Ovary (tissue), 7 donors: ENCODE measurements at regions not wholly inside any gene's neighbourhood (a gene's known extent, or its start where the extent isn't known, plus 50 kb on each side); places are given as distances from the start of the nearest gene placed in this dataset.
A peak's percentile ranks its signal among the peaks of the same experiment; 100 is the strongest.

ENCODE experiments used
- DNase-seq, 5 donors: peaks; one replicate each; pipeline ENCODE4 v3.0.0-alpha.2; 2019 to 2020
- H3K27ac ChIP-seq, 2 donors: fragments of 200-600 bp; one replicate each; pipeline versions ENCODE4 v1.5.1 to v1.8.0; 2019 to 2022
- H3K27me3 ChIP-seq: fragments of 200-600 bp; one replicate; pipeline ENCODE4 v1.8.0; 2022
- H3K36me3 ChIP-seq: fragments of 200-600 bp; sonication (generic); one replicate; pipeline ENCODE4 v1.5.1; 2019
- H3K4me1 ChIP-seq: one replicate; pipeline ENCODE4 v1.8.1; 2013; ENCODE audit warnings: mild to moderate bottlenecking, moderate library complexity; ENCODE audit not compliant: insufficient read depth
- H3K4me3 ChIP-seq: fragments of 200-600 bp; sonication (generic); one replicate; pipeline ENCODE4 v1.5.1; 2017
- H3K9me3 ChIP-seq, 2 donors: fragments of 200-600 bp in 1 of 2; sonication (generic) in 1 of 2; one replicate each; pipeline versions ENCODE4 v1.5.1 to v1.8.1; 2013 to 2019; ENCODE audit warnings: mild to moderate bottlenecking in 1 of 2, moderate library complexity in 1 of 2
- EP300 ChIP-seq: sonication (generic); formaldehyde crosslinking; IDR thresholded peaks from one replicate; pipeline ENCODE4 v1.6.1; 2017; ENCODE audit warnings: antibody characterized with exemption
- POLR2A ChIP-seq: fragments of 450-650 bp; IDR thresholded peaks from one replicate; pipeline ENCODE4 v1.6.1; 2017; ENCODE audit warnings: antibody characterized with exemption, mild to moderate bottlenecking, moderate library complexity
- WGBS, 3 donors: extraction: QIAGEN DNeasy Blood & Tissue Kit in 1 of 3; methylation state at CpG; one replicate each; pipeline versions ENCODE4 v1.1.5 to v1.1.7; 2013 to 2017; 5-methylcytosine and 5-hydroxymethylcytosine counted together
- intact Hi-C, 4 donors: fragments of 100-400 bp; cut with DNase I; formaldehyde crosslinking; loops; one replicate each; pipeline versions ENCODE4 v1.11.0 to v1.15.1; 2022 to 2023
- TF ChIP-seq, protein P1 (sequence below), 3 donors: fragments of 450-650 bp in 2 of 3; fragments of 200-600 bp in 1 of 3; IDR thresholded peaks; one replicate each; pipeline versions ENCODE4 v1.5.1 to v1.8.0; 2016 to 2022; ENCODE audit warnings: antibody characterized with exemption in 3 of 3, mild to moderate bottlenecking in 1 of 3
- donor health status: DM: no; HTN: no; CAD: no; lungs with moderate emphysema.
- donor health status: DM: no; HTN: no; CAD: no.
- donor health status: Bipolar disorder and iron deficiency.
- donor health status: DM: no; HTN: no; CAD: no.
- donor health status: DM: yes; HTN: yes; CAD: no.

DNA sequence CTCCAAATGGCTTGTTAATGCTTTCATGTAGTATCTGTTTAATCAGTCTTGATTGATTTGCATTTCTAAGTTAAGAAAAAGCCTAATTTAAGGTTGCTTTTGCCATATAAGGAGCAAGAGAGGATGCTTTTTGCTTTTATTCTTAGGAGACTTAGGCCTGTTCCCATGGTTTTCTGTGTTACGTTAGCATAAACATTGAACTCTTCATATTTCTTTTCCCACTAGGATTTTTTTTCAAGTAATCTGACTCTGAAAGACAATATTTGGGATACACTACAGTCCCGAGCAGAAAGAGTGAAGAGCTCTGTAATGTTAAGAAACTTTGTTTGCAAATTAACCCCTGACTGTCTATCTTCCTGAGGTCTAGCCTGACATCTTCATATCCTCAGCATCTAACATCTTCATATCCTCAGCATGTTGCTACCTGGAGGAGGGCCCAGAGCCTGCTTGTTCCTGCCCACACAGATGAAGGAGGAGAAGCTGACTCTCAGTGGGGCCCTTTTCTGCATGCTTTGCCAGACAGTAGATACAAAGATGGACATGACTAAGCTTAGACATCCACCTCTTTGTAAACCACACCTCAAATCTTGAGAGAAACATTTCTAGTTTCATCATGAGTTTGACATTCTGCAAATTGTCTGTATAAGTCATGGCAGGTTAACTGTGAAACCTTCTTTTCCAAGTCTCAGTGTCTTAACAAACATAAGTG lies 86.2 kb upstream of the COL6A5 start:
- TF ChIP-seq EP300 (no peak), POLR2A (no peak)
- TF ChIP-seq, protein P1, sequence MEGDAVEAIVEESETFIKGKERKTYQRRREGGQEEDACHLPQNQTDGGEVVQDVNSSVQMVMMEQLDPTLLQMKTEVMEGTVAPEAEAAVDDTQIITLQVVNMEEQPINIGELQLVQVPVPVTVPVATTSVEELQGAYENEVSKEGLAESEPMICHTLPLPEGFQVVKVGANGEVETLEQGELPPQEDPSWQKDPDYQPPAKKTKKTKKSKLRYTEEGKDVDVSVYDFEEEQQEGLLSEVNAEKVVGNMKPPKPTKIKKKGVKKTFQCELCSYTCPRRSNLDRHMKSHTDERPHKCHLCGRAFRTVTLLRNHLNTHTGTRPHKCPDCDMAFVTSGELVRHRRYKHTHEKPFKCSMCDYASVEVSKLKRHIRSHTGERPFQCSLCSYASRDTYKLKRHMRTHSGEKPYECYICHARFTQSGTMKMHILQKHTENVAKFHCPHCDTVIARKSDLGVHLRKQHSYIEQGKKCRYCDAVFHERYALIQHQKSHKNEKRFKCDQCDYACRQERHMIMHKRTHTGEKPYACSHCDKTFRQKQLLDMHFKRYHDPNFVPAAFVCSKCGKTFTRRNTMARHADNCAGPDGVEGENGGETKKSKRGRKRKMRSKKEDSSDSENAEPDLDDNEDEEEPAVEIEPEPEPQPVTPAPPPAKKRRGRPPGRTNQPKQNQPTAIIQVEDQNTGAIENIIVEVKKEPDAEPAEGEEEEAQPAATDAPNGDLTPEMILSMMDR (IDR thresholded peaks at IDR 0.05), result no peak
- H3K27ac ChIP-seq, result no peak overlapping the region
- 7 to 13% (median 10%) methylated on average over 2 of the region's 2 CpGs for WGBS, 3 donors

DNA sequence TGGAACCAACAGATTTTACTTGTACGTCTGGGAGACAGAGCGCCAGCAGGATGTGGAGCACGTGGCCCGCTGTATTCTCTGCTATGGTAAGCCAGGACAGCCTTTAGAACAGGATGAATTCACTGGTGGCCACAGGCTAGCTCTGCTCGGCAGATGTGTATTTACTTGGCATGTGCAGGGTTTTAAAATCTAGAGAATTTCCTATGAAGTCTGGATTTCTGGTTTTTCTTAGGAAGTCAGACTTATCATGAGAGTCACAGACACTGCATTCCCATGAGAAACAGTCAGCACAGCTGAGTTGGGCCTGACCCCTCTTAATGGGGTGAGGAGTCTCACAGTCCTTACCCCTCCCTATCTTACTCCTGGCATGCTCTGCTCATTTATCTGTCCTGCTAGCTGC lies 84.6 kb upstream of the COL6A5 start:
- Histone ChIP-seq H3K36me3 (no peaks in the 10 kb centered on the region), H3K9me3 (no peaks in the 10 kb centered on the region), H3K4me1 (peaks cover 2% of the 10 kb centered on the region), H3K27ac (no peak overlapping the region), H3K4me3 (no peak overlapping the region), H3K27me3 (no peaks in the 10 kb centered on the region)
- intact Hi-C loops, result no loop called here
- TF ChIP-seq EP300 (no peak), POLR2A (no peak)
- TF ChIP-seq, protein P1 (IDR thresholded peaks at IDR 0.05), result no peak
- no peak for DNase-seq
- WGBS, 3 donors, result 71 to 83% (median 78%) methylated on average over 5 of the region's 5 CpGs

More for the DNA sequence above, 86.2 kb upstream of the COL6A5 start:
- Histone ChIP-seq H3K4me3 (no peak overlapping the region), H3K9me3 (no peaks in the 10 kb centered on the region), H3K27me3 (no peaks in the 10 kb centered on the region), H3K4me1 (peaks cover 2% of the 10 kb centered on the region), H3K36me3 (no peaks in the 10 kb centered on the region)
- intact Hi-C loops, result no loop called here
- no peak for DNase-seq

DNA sequence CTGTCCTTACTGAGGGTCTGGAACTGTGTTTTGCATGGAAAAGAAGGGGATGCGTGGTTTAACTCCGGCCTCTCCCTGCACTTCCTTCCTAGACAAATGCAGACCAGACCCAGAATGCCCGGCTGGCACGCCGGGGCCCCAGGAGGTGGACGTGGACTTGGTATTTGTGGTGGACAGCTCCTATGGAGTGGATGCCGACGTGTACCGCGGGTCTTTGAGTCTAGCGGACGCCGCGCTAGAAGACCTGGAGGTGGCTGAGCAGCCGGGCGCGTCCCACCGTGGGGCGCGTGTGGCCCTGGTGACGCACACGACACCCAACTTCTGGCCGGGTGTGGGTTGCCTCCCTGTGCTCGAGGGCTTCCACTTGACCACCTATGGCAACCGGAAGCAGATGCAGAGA lies 81.8 kb upstream of the COL6A5 start:
- no peak for DNase-seq
- intact Hi-C loops, result no loop called here
- H3K4me1 ChIP-seq, result peaks cover 1% of the 10 kb centered on the region
- no peak overlapping the region for H3K4me3 ChIP-seq
- H3K36me3 ChIP-seq, result no peaks in the 10 kb centered on the region
- 96 to 97% (median 96%) methylated on average over 25 of the region's 25 CpGs for WGBS, 3 donors
- no peak overlapping the region for H3K27ac ChIP-seq
- no peak for TF ChIP-seq EP300
- TF ChIP-seq POLR2A, result no peak
- H3K9me3 ChIP-seq, result no peaks in the 10 kb centered on the region
- H3K27me3 ChIP-seq, result no peaks in the 10 kb centered on the region

DNA sequence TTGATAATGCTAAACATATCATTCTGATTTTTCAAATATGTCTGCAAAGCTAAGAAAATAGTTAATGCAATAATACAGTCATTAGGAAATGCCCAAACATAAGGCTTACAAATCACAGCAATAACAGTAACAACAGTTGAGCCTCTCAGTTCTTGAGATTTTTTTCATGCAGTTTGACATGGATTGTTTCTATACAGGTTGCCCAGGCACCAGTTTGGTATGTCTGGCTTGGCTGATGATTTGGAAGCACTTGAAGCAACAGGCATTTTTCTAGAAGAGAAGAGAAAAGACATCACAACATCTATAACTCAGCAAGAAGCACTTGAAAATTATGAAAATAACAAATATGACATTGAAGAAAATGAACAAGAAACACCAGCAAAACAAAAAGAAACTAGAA lies 78.7 kb upstream of the COL6A5 start:
- no peak for TF ChIP-seq POLR2A
- TF ChIP-seq, protein P1 (IDR thresholded peaks at IDR 0.05), result no peak
- TF ChIP-seq EP300, result no peak
- no peak for DNase-seq
- H3K27ac ChIP-seq, result no peak overlapping the region
- intact Hi-C loops, result no loop called here
- H3K4me1 ChIP-seq, result peaks cover 1% of the 10 kb centered on the region
- no peak overlapping the region for H3K4me3 ChIP-seq
- H3K36me3 ChIP-seq, result no peaks in the 10 kb centered on the region
- H3K9me3 ChIP-seq, result no peaks in the 10 kb centered on the region
- H3K27me3 ChIP-seq, result no peaks in the 10 kb centered on the region

DNA sequence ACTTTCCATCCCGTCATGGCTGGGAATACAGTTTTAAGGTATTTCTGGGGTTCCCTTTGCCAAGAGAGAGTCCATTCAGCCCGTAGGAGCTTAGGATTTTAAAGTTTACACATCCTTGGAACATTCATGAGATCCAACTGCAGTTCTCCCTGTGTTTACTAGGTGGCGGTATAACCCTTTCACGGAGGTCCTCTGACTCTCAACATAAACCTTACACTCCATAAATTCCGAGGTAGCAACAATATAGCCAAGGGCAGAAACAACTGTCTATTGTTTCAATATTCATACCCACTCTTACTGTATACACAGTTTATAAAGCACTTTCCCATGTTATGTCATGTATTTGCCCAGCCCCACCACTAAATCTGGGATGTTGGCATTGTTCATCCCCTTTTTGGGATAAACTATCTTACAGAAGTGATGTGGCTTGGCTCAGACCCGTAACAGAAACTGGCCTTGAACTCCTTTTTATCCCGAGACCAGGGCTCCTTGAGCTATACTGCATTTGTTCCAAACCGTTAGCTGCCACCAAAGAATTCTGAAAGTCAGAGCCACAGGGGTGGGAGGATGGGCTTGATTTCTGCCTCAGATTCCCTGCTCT lies 69.2 kb upstream of the COL6A5 start:
- Histone ChIP-seq H3K9me3 (no peaks in the 10 kb centered on the region), H3K4me1 (no peaks in the 10 kb centered on the region), H3K27me3 (no peaks in the 10 kb centered on the region), H3K4me3 (no peak overlapping the region), H3K27ac (peak overlapping the region in 1 of 2 donors; percentile 18), H3K36me3 (no peaks in the 10 kb centered on the region)
- 1 to 5% (median 1%) methylated on average over 8 of the region's 8 CpGs for WGBS, 3 donors
- intact Hi-C loops, result loop anchor here in 1 of 4 donors (10.0 kb wide), 1 partner anchor 608 kb away; no protein-coding TSS in a partner anchor
- TF ChIP-seq EP300, result no peak
- no peak for TF ChIP-seq POLR2A
- TF ChIP-seq, protein P1 (IDR thresholded peaks at IDR 0.05), result peak; percentile 68 to 74 (median 74)
- peak in 1 of 5 donors; percentile 15 for DNase-seq
